Smooth muscle cell (in vitro differentiated cells): ENCODE measurements at regions not wholly inside any gene's neighbourhood (a gene's known extent, or its start where the extent isn't known, plus 50 kb on each side); places are given as distances from the start of the nearest gene placed in this dataset.

Experiments used
- DNase-seq: peaks from one replicate; lab custom pipeline; 2025; ENCODE audit not compliant: unreplicated experiment; lab: John Stamatoyannopoulos, UW
- H2AFZ ChIP-seq: fragments of 200-600 bp; sonication (generic); 2 replicates; pipeline ENCODE4 v1.6.0; 2016; ENCODE audit warnings: antibody characterized with exemption, low read depth, mild to moderate bottlenecking
- H3F3A ChIP-seq: fragments of 200-600 bp; sonication (generic); 2 replicates; pipeline ENCODE4 v1.6.0; 2017; ENCODE audit warnings: antibody characterized with exemption, low read depth
- H3K27ac ChIP-seq: fragments of 200-600 bp; sonication (generic); 2 replicates; pipeline ENCODE4 v1.5.1; 2016; ENCODE audit warnings: low read depth, mild to moderate bottlenecking
- H3K27me3 ChIP-seq: fragments of 200-600 bp; sonication (generic); 2 replicates; pipeline ENCODE4 v1.6.1; 2016; ENCODE audit warnings: low read depth, mild to moderate bottlenecking
- H3K36me3 ChIP-seq: fragments of 200-600 bp; sonication (generic); 2 replicates; pipeline ENCODE4 v1.5.1; 2016; ENCODE audit warnings: low read depth
- H3K4me1 ChIP-seq: fragments of 200-600 bp; sonication (generic); 2 replicates; pipeline ENCODE4 v1.5.1; 2016; ENCODE audit warnings: low read depth
- H3K4me2 ChIP-seq: fragments of 200-600 bp; sonication (generic); 2 replicates; pipeline ENCODE4 v1.6.0; 2016; ENCODE audit warnings: mild to moderate bottlenecking
- H3K4me3 ChIP-seq: fragments of 200-600 bp; sonication (generic); 2 replicates; pipeline ENCODE4 v1.5.1; 2016; ENCODE audit warnings: mild to moderate bottlenecking
- H3K79me2 ChIP-seq: fragments of 200-600 bp; sonication (generic); 2 replicates; pipeline ENCODE4 v1.6.0; 2016; ENCODE audit warnings: low read depth, mild to moderate bottlenecking
- H3K9ac ChIP-seq: fragments of 200-600 bp; sonication (generic); 2 replicates; pipeline ENCODE4 v1.6.0; 2016; ENCODE audit warnings: low read depth
- H3K9me3 ChIP-seq: fragments of 200-600 bp; sonication (generic); replicated peaks from 2 replicates; pipeline ENCODE4 v1.5.1; 2016; ENCODE audit warnings: low read depth
- H4K20me1 ChIP-seq: fragments of 200-600 bp; sonication (generic); 2 replicates; pipeline ENCODE4 v1.6.0; 2016; ENCODE audit warnings: low read depth
- WGBS: methylation state at CpG from one replicate; pipeline ENCODE4 v1.1.7; 2016; ENCODE audit warnings: low lambda C conversion rate; 5-methylcytosine and 5-hydroxymethylcytosine counted together
- TF ChIP-seq, protein P1 (sequence below): fragments of 200-600 bp; sonication (generic); IDR thresholded peaks from 2 replicates; pipeline ENCODE4 v1.5.1; 2017; ENCODE audit warnings: borderline replicate concordance, mild to moderate bottlenecking, antibody characterized with exemption; ENCODE audit not compliant: insufficient read depth, poor library complexity, severe bottlenecking

DNA sequence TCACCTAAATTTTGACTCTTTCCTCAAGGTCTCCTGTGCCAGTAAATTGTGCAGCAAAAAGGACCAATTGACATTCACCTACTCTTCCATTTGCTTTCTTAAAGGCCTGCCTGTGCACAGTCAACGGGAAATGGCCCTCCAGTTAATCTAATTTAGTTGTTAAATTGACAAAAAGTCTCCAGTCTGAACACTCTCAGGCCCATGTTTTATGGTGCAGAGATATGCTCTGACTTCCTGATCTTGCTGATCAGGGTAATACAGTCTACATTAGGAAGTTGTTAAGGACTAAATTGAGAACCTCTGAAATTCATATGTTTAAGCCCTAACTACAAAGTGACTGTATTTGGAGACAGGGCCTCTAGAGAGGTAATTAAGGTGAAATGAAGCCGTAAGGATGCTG lies 133.6 kb upstream of the IL15 start:
- Histone ChIP-seq H4K20me1 (no peaks in the 10 kb centered on the region), H3K4me3 (no peak overlapping the region), H3K27ac (peak overlapping the region; percentile 32), H3K9me3 (no peaks in the 10 kb centered on the region), H3K36me3 (no peaks in the 10 kb centered on the region), H3F3A (no peaks in the 10 kb centered on the region), H3K4me1 (no peaks in the 10 kb centered on the region), H2AFZ (peak overlapping the region; percentile 17), H3K79me2 (no peaks in the 10 kb centered on the region), H3K9ac (no peak overlapping the region), H3K27me3 (no peaks in the 10 kb centered on the region), H3K4me2 (no peak overlapping the region)
- WGBS = 60% methylated on average over 2 of the region's 2 CpGs
- no peak for DNase-seq
- TF ChIP-seq, protein P1, sequence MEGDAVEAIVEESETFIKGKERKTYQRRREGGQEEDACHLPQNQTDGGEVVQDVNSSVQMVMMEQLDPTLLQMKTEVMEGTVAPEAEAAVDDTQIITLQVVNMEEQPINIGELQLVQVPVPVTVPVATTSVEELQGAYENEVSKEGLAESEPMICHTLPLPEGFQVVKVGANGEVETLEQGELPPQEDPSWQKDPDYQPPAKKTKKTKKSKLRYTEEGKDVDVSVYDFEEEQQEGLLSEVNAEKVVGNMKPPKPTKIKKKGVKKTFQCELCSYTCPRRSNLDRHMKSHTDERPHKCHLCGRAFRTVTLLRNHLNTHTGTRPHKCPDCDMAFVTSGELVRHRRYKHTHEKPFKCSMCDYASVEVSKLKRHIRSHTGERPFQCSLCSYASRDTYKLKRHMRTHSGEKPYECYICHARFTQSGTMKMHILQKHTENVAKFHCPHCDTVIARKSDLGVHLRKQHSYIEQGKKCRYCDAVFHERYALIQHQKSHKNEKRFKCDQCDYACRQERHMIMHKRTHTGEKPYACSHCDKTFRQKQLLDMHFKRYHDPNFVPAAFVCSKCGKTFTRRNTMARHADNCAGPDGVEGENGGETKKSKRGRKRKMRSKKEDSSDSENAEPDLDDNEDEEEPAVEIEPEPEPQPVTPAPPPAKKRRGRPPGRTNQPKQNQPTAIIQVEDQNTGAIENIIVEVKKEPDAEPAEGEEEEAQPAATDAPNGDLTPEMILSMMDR = no peak

DNA sequence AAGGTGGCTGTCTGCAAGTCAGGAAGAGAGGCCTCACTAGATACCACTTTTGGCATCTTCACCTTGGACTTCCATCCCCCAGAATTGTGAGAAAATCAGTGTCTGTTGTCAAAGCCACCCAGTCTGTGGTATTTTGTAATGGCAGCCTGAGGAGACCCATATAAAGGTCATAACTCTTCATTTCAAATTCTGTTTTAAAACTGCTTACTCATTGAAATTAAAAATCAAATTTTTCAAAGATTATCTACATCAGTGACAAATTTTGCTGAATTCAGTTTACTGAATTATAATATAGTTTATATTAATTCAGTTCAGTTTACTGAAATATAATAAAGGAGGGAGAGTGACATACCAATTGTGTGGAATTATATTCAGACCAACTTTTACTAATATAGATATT lies 133.1 kb upstream of the IL15 start:
- no peak overlapping the region for H2AFZ ChIP-seq
- no peak for DNase-seq
- H3F3A ChIP-seq = no peaks in the 10 kb centered on the region
- H3K4me1 ChIP-seq = no peaks in the 10 kb centered on the region
- no peaks in the 10 kb centered on the region for H3K9me3 ChIP-seq
- no peaks in the 10 kb centered on the region for H3K27me3 ChIP-seq
- no peaks in the 10 kb centered on the region for H4K20me1 ChIP-seq
- no peak overlapping the region for H3K4me3 ChIP-seq
- no peak overlapping the region for H3K9ac ChIP-seq
- no peak overlapping the region for H3K4me2 ChIP-seq
- no peak overlapping the region for H3K27ac ChIP-seq
- no peaks in the 10 kb centered on the region for H3K79me2 ChIP-seq
- H3K36me3 ChIP-seq = no peaks in the 10 kb centered on the region
- TF ChIP-seq, protein P1 = no peak

DNA sequence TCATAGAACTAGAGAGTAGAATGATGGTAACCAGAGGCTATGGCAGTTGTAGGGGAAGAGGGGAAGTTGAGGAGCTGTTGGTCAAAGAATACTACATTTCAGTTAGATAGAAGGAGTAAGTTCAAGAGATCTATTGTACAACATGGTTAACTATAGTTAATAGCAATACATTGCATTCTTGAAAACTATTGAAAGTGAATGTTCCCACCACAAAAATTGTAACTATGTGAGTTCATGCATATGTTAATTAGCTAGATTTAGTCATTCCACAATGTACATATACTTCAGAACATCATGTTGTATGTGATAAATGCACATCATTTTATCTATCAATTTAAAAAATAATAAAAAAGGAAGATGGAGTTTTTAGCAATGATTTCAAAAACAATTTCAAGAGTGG lies 125.3 kb upstream of the IL15 start:
- TF ChIP-seq, protein P1 = no peak
- Histone ChIP-seq H3K4me2 (no peak overlapping the region), H3K36me3 (no peaks in the 10 kb centered on the region), H3K4me3 (no peak overlapping the region), H3F3A (no peaks in the 10 kb centered on the region), H3K27ac (no peak overlapping the region), H3K9ac (no peak overlapping the region), H2AFZ (no peak overlapping the region), H4K20me1 (no peaks in the 10 kb centered on the region), H3K4me1 (no peaks in the 10 kb centered on the region), H3K27me3 (no peaks in the 10 kb centered on the region), H3K9me3 (no peaks in the 10 kb centered on the region), H3K79me2 (no peaks in the 10 kb centered on the region)
- DNase-seq = no peak

DNA sequence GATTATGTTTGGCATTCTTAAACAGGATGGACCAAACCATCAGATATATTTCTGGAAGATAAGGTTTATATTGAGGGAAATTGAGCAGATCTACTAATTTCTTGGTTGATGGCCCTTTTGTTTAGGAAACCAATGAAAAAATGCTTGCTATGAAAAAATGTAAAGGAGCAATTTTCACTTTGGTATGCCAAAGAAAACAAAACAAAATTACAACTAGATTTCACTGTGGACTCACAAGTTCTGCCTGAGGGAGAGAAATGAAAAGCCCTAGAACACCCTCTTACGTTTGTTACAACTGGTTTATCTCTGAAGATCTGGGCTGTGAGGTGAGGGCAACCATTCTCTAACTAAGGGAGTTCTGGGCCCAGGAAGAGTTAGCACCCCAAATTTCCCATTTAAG lies 122.5 kb upstream of the IL15 start:
- 73% methylated on average over 1 of the region's 1 CpG for WGBS
- Histone ChIP-seq H2AFZ (no peak overlapping the region), H3F3A (no peaks in the 10 kb centered on the region), H4K20me1 (no peaks in the 10 kb centered on the region), H3K36me3 (no peaks in the 10 kb centered on the region), H3K79me2 (no peaks in the 10 kb centered on the region), H3K27ac (no peak overlapping the region), H3K27me3 (no peaks in the 10 kb centered on the region), H3K4me2 (no peak overlapping the region), H3K4me3 (no peak overlapping the region), H3K9me3 (no peaks in the 10 kb centered on the region), H3K9ac (no peak overlapping the region), H3K4me1 (no peaks in the 10 kb centered on the region)
- no peak for DNase-seq
- TF ChIP-seq, protein P1 = no peak
